AG10803 (cell line): ENCODE measurements at regions not wholly inside any gene's neighbourhood (a gene's known extent, or its start where the extent isn't known, plus 50 kb on each side); places are given as distances from the start of the nearest gene placed in this dataset.
"Not testable (repeated sequence)": the region's sequence is repeated elsewhere in the genome, so short reads cannot be mapped to it uniquely, and the experiment has no call there.

Experiments used
- DNase-seq: peaks from one replicate; pipeline ENCODE4 v3.0.0; 2010; ENCODE audit warnings: low read depth
- H3K4me3 ChIP-seq: 2 replicates; pipeline ENCODE4 v1.5.1; 2011; ENCODE audit warnings: mild to moderate bottlenecking, low read length, control low read depth
- CTCF ChIP-seq: conservative IDR thresholded peaks from 2 replicates; pipeline ENCODE4 v1.5.1; 2011; ENCODE audit warnings: mild to moderate bottlenecking, low read length, control low read depth, inconsistent platforms

- H3K4me3 ChIP-seq: no peak overlapping the region
- TF ChIP-seq CTCF: no peak
- no peak for DNase-seq
These were observed 120.5 kb upstream of the EGFL6 start for GRCh38 chrX:13448941-13449340.

- not testable (repeated sequence) for H3K4me3 ChIP-seq, DNase-seq
These were observed 121.8 kb upstream of the ATXN3L start for GRCh38 chrX:13441608-13442007.

- no peak for TF ChIP-seq CTCF
- no peak for DNase-seq
- no peak overlapping the region for H3K4me3 ChIP-seq
These were observed 120.3 kb upstream of the ATXN3L start for GRCh38 chrX:13440176-13440575.

GRCh38 chrX:13433298-13433605, 113.4 kb upstream of the ATXN3L start:
- peak; percentile 86 for DNase-seq
- no peak overlapping the region for H3K4me3 ChIP-seq
- TF ChIP-seq CTCF: no peak

GRCh38 chrX:13432414-13433297, 112.8 kb upstream of the ATXN3L start:
- DNase-seq: peak; percentile 98
- H3K4me3 ChIP-seq: no peak overlapping the region
- no peak for TF ChIP-seq CTCF

- TF ChIP-seq CTCF: no peak
- H3K4me3 ChIP-seq: no peak overlapping the region
- DNase-seq: no peak
These were observed 110.4 kb upstream of the ATXN3L start for GRCh38 chrX:13430136-13430827.

- peak; percentile 75 for DNase-seq
- H3K4me3 ChIP-seq: no peak overlapping the region
- TF ChIP-seq CTCF: no peak
These were observed 108.4 kb upstream of the ATXN3L start for GRCh38 chrX:13428053-13428786.
